Fibroblast of lung (primary cell): ENCODE measurements at regions not wholly inside any gene's neighbourhood (a gene's known extent, or its start where the extent isn't known, plus 50 kb on each side); places are given as distances from the start of the nearest gene placed in this dataset.

ENCODE experiments used
- DNase-seq, 2 donors: peaks; one replicate each; pipeline versions ENCODE4 v3.0.0 to v3.0.0-alpha.2; 2010; ENCODE audit warnings: low read depth in 2 of 2
- H2AFZ ChIP-seq: 2 replicates; pipeline ENCODE4 v1.5.1; 2012; ENCODE audit warnings: low read length, control low read depth, inconsistent platforms
- H3K27ac ChIP-seq: 2 replicates; pipeline ENCODE4 v1.5.1; 2011; ENCODE audit warnings: low read length, control low read depth; ENCODE audit not compliant: insufficient read depth
- H3K27me3 ChIP-seq: 2 replicates; pipeline ENCODE4 v1.5.1; 2011; ENCODE audit warnings: mild to moderate bottlenecking, low read length; ENCODE audit not compliant: control insufficient read depth, insufficient read depth
- H3K36me3 ChIP-seq: 2 replicates; pipeline ENCODE4 v1.5.1; 2011; ENCODE audit warnings: low read length; ENCODE audit not compliant: control insufficient read depth, insufficient read depth
- H3K4me1 ChIP-seq: 2 replicates; pipeline ENCODE4 v1.5.1; 2011; ENCODE audit warnings: low read length; ENCODE audit not compliant: control insufficient read depth, insufficient read depth; ENCODE audit errors: extremely low read depth
- H3K4me2 ChIP-seq: 2 replicates; pipeline ENCODE4 v1.5.1; 2011; ENCODE audit warnings: low read length, control low read depth; ENCODE audit not compliant: insufficient read depth; ENCODE audit errors: extremely low read depth
- H3K4me3 ChIP-seq, 4 experiments: fragments of 200-600 bp in 1 of 4; sonication (generic) in 1 of 4; replicated peaks in 1 of 4; 2 replicates each; pipeline ENCODE4 v1.5.1; 2011 to 2016; ENCODE audit warnings: low read length in 4 of 4, low read depth in 3 of 4, mild to moderate bottlenecking in 3 of 4, control low read depth in 2 of 4, inconsistent platforms in 1 of 4, mixed read lengths in 1 of 4; ENCODE audit not compliant: insufficient read depth in 1 of 4; ENCODE audit errors: control extremely low read depth in 1 of 4
- H3K79me2 ChIP-seq: 2 replicates; pipeline ENCODE4 v1.5.1; 2012; ENCODE audit warnings: mild to moderate bottlenecking, low read length, inconsistent platforms; ENCODE audit not compliant: control insufficient read depth, insufficient read depth
- H3K9ac ChIP-seq: 2 replicates; pipeline ENCODE4 v1.5.1; 2011; ENCODE audit warnings: mild to moderate bottlenecking, low read length, control low read depth; ENCODE audit not compliant: insufficient read depth
- H3K9me3 ChIP-seq: 2 replicates; pipeline ENCODE4 v1.5.1; 2012; ENCODE audit warnings: low read depth, low read length; ENCODE audit not compliant: control insufficient read depth, insufficient read depth
- H4K20me1 ChIP-seq: 2 replicates; pipeline ENCODE4 v1.5.1; 2011; ENCODE audit warnings: low read length; ENCODE audit not compliant: control insufficient read depth, insufficient read depth; ENCODE audit errors: extremely low read depth
- CTCF ChIP-seq, 2 donors: IDR thresholded peaks in 1 of 2; conservative IDR thresholded peaks in 1 of 2; 1 replicate in 1 of 2; 2 replicates in 1 of 2; pipeline ENCODE4 v1.5.1; 2011 to 2012; ENCODE audit warnings: low read length in 2 of 2, control low read depth in 1 of 2, inconsistent platforms in 1 of 2, low read depth in 1 of 2, mild to moderate bottlenecking in 1 of 2
- EZH2 ChIP-seq: IDR thresholded peaks from 2 replicates; pipeline ENCODE4 v1.5.1; 2012; ENCODE audit warnings: low read length, control low read depth, mild to moderate bottlenecking; ENCODE audit errors: missing control alignments

GRCh38 chr4:179196511-179196910 lies 1754.3 kb upstream of the AGA start:
- TF ChIP-seq EZH2, result no peak
- no peak for TF ChIP-seq CTCF (conservative IDR thresholded peaks at IDR 0.05 in 1 of 2, IDR thresholded peaks at IDR 0.05 in 1 of 2; ENCODE audit: low read depth in 1 of 2, low read length in 2 of 2)
- DNase-seq, result peak; percentile 70 to 81

GRCh38 chr4:179200681-179201080 lies 1758.4 kb upstream of the AGA start:
- DNase-seq, result no peak

More at GRCh38 chr4:179196511-179196910, 1754.3 kb upstream of the AGA start:
- no peaks in the 10 kb centered on the region for H3K79me2 ChIP-seq
- H3K27me3 ChIP-seq, result no peaks in the 10 kb centered on the region
- no peaks in the 10 kb centered on the region for H3K4me1 ChIP-seq
- no peaks in the 10 kb centered on the region for H4K20me1 ChIP-seq
- H2AFZ ChIP-seq, result no peak overlapping the region
- no peaks in the 10 kb centered on the region for H3K9me3 ChIP-seq
- H3K9ac ChIP-seq, result no peak overlapping the region
- H3K4me2 ChIP-seq, result no peak overlapping the region
- H3K36me3 ChIP-seq, result no peaks in the 10 kb centered on the region
- H3K4me3 ChIP-seq, result no peak overlapping the region
- no peak overlapping the region for H3K27ac ChIP-seq

GRCh38 chr4:179225594-179225993 lies 1783.4 kb upstream of the AGA start:
- no peak overlapping the region for H3K9ac ChIP-seq
- peak; percentile 27 to 28 for DNase-seq
- H3K79me2 ChIP-seq, result no peaks in the 10 kb centered on the region
- no peak overlapping the region for H3K4me3 ChIP-seq
- H3K4me2 ChIP-seq, result no peak overlapping the region
- no peaks in the 10 kb centered on the region for H3K27me3 ChIP-seq
- TF ChIP-seq EZH2, result no peak
- TF ChIP-seq CTCF (conservative IDR thresholded peaks at IDR 0.05 in 1 of 2, IDR thresholded peaks at IDR 0.05 in 1 of 2; ENCODE audit: low read depth in 1 of 2, low read length in 2 of 2), result no peak
- H2AFZ ChIP-seq, result no peak overlapping the region
- H3K9me3 ChIP-seq, result no peaks in the 10 kb centered on the region
- H3K4me1 ChIP-seq, result no peaks in the 10 kb centered on the region
- no peaks in the 10 kb centered on the region for H3K36me3 ChIP-seq
- H4K20me1 ChIP-seq, result no peaks in the 10 kb centered on the region
- no peak overlapping the region for H3K27ac ChIP-seq

More at GRCh38 chr4:179200681-179201080, 1758.4 kb upstream of the AGA start:
- Histone ChIP-seq H3K27ac (no peak overlapping the region), H4K20me1 (no peaks in the 10 kb centered on the region), H3K4me2 (no peak overlapping the region), H3K4me3 (no peak overlapping the region), H3K9ac (no peak overlapping the region), H3K27me3 (no peaks in the 10 kb centered on the region), H3K9me3 (no peaks in the 10 kb centered on the region), H3K79me2 (no peaks in the 10 kb centered on the region), H2AFZ (no peak overlapping the region), H3K36me3 (no peaks in the 10 kb centered on the region), H3K4me1 (no peaks in the 10 kb centered on the region)
- TF ChIP-seq CTCF (conservative IDR thresholded peaks at IDR 0.05 in 1 of 2, IDR thresholded peaks at IDR 0.05 in 1 of 2; ENCODE audit: low read depth in 1 of 2, low read length in 2 of 2), result no peak
- TF ChIP-seq EZH2, result no peak
